HG03095 (cell line): ENCODE measurements at regions not wholly inside any gene's neighbourhood (a gene's known extent, or its start where the extent isn't known, plus 50 kb on each side); places are given as distances from the start of the nearest gene placed in this dataset.

ENCODE experiments used
- ATAC-seq: cut with Tn5 transposase; IDR thresholded peaks from one replicate; pipeline ENCODE4 v1.9.1; 2021; ENCODE audit warnings: moderate library complexity; ENCODE audit not compliant: unreplicated experiment

DNA sequence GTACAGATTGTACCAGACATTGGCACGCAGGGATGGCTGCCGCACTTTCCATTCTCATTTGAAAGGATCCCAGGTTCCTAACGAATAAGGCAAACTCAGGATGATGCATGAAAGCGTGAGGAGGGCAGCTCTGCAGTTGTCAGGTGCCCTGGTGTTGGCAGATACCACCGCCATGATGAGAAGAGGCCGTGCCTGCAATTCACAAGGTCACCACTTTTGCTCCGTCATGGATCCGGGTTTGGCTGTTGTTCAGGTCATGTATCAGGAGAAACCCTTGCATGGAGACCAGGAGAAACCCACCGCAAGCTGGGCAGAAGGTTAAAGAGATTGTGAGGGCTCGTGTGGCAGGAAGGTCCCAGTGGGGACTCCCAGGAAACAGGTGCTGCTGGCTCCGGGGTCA lies 233.2 kb downstream of the KLF6 start:
- ATAC-seq, result no peak

DNA sequence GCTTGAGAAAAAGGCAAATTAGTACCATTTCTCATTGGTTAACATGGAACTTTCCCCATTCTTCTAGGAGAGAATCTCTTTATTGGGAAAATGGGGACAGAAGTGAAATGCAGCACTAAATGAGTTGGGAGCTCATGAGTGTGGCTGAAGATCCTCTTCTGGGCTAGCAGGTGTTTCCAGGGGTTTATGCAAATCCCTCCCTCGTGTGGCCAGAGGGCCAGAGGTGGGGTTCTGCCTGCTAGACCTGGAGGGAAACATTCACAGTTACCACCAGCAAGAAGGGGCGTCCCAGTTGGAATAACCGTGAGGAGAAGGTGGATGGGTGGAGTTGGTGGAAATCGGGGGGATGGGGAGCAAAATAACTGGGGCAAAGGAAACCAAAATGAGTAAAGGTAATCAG lies 235.9 kb downstream of the KLF6 start:
- ATAC-seq, result no peak

DNA sequence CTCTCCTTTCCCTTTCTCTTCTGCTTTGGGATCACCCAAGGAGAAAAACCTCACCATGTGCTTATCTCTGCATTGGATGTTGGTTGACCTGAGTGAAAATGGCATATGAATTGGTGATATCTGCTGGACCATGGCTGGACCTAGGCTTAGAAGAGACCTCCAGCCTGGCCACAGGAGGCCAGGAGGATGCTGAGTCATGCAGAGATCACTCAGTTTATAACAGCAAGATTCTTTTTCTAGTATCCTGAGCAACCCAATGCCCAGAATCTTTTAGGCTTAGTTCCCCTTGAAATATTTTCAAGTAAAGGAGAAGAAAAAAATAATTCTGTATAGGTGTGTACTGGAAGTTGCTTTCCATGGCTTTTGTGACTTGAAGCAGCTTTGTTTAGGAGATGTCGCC lies 236.3 kb downstream of the KLF6 start:
- ATAC-seq, result no peak

DNA sequence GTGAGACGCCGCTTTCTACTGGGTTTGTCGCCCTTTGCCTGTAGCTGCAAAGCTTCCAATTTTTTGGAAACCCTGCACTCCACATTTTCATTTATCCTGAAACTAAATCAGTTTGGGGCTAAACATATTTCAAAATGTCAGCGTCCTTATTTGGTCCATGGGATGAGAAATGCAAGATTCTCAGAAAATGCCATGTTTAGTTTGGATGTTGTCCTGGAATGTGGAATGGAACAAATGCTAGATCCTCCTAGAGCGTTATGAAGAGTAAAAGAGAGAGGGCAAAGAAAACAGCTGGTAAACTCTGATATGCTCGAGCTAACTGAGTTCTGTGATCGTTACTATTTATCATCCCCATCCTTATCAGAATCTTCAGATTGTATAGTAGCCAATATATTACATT lies 236.9 kb downstream of the KLF6 start:
- ATAC-seq, result no peak

DNA sequence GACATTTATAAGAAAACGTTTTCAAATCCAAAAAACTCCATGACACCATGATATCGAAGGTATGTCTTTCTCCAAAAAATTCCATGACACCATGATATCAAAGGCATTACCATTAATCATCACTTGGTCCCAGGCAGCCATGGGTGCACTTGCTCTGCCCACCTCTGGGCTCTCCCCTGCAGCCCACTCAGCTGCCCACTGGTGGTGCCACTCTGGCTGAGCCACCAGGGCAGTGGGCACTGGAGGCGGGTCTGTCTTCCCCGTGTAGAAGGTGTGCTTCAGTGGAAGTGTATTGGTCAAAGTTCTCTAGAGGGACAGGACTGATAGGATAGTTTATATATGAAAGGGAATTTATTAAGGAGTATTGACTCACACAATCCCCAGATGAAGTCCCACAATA lies 240.4 kb downstream of the KLF6 start:
- no peak for ATAC-seq

DNA sequence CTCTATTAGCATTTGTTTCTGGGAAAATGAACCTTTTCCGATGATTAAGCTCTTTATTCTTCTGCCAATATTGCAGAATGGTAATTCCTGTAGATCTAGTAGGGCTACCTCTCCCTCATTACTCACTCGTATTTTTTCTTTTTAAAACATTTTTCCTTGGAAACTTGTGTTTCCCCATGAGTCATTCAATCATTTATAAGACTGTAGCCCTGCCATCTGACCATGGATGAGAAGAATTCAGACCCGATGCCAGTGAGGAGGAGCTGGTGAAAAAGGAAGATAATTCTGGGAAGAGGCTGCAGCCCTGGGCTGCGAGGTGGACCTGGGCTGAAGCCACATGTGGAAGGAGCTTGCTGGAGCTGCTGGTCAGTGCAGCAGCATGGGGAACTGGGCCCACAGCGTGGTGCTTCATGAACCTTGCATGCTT lies 242.8 kb downstream of the KLF6 start:
- ATAC-seq, result no peak

DNA sequence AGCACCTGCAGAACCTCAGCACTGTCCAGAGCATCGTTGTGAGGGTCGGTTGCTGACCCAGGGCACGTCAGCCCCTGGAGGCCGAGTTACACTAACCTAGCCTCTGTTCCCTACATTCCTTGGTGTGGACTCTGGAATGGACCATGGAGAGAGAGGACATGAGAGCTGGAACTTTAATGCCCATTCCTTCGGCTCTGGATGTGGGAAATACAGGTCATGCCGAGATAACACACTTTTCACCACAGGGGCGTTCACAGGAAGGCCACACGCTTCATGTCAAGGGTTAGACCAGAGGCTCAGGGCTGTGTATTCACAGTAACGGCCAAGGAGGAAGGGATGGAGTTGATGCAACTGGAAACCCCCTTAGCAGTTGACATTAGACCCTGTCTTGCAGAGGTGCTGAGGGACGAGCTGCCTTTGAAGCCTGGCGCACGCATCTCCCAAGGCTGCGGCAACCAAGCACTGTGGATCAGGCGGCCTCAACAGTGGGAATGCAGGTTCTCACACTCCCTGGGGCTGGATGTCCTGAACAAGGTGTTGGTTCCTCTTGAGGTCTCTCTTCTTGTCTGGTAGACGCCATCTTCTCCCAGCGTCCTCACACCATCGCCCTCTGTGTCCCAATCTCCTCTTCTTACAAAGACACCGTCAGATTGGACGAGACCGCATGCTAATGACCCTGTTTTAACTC lies 245.2 kb downstream of the KLF6 start:
- no peak for ATAC-seq

DNA sequence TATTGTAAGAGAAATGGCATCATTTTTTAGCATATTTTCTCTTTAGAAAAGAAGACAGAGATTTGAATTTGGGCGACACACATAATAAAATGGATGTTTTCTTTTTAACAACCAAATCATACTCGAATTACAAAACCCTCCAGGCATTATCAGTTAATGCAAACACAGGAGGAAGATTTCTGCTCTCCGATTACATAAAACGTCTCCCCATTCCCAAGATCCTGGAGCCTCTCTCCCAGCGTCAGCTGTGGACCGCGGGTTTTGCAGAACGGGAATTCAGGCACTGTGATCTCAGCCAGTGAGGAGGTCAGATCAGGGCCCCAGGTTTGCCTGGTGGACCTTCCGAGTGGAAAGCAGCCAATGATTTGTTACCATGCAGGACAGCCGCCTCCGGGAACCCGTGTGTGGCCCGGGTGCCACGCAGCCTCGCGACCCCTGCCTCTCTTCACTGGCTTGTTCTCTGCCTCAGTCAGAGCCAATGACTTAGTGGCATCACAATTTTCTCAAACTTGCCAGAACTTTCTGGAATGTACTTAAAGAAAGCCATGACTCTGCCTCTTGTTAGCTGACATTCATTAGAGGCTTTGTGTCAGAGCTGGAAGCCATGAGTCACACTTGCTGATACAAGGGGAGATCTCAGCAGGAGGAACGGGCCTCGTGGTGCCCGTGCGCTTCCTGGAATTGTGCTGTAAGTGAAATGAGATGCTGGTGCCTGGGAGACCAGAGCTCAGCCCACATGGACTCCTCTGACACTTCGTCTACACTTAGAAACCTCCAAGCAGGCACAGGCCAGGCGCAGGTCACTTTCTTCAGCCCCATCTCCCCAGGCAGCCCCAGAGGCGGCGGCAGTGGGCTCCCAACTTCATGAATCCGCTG lies 246.1 kb downstream of the KLF6 start:
- ATAC-seq, result no peak

DNA sequence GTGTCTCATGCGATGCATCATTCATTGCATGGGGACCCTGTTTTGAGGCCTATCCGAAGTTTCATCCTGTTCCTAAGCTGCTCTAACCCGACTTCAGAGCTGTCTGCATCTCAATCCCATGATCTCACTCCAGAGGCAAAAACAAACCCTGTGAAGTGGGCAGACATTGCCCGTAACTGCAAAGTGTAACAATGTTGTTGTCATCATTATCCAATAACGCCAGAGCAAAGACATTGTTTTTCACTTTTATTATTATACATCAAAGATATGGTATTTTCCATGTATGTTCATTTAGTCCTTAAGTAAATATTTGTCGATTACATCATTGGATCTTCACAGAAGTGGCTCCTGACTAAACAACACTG lies 246.7 kb downstream of the KLF6 start:
- ATAC-seq, result no peak

DNA sequence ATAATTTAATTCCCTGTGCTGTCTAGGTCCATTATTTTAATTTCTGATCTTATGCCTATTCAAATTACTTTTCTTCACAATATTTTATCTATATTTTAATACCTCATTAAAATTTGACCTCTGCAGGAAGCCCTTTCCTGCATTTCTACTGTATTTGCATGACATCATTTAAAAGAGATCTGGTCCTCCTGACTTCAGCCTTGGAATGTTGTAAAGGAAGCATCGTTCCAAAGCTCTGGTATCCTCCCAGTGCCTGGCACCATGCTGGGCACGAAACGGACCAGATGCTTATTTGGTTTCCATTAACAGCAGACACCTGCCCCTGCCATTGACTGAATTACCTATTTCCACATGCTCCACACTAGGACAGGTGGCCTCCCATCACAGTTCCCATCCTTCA lies 247.5 kb downstream of the KLF6 start:
- ATAC-seq, result no peak

DNA sequence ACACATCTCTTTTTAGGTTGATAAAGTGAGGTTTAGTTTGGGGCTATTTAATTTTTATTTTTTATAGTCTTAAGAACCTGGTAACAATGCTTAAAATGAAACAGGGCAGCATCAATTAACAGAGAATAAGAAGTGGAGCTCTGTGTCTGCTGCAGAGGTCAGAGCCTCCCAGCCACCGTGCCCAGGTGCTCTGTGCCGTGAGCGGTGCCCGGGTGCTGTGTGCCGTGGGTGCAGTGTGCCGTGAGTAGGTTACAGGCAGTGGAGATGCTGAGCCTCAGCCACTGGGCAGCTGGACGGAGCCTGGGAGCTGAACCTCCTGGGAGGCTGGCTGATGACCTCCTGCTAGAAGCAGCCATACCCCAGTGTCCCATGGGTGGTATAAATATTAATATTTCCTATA lies 250.0 kb downstream of the KLF6 start:
- no peak for ATAC-seq

DNA sequence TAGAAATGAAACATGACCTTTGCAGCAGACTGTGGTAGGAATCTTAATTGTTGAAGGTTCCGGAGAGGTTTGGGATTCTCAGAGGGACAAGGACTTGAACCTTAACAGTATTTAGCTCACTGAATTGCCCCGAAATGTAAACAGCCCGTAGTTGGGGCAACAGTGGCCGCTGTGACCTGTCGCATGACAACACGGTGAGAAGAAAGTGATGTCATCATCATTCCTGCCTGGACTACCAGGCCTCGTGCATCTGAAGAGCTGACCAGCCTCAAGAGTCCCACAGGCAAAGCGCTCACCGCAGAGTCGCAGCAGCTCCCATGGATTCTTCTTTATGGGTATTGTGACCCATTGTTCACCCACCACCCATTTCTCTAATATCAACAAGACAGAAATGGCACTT lies 250.6 kb downstream of the KLF6 start:
- ATAC-seq, result no peak

DNA sequence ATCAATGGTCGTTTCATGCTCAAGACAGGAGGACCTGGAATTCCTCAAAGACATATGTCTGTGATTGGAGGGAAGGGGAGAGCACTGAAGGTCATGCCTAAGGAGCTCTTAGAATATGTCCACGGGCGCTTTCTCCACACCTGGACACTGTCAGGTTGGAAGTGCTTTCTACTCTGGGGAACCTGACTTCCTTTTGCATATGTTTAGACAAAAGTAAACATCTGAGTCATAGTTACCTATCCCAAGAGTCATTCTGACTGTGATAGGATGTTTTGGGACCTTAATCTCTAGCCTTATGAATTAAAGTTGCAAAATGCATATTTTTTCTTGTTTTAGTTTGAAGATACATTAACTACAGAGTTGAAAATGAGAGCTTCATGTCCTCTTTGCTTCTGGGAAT lies 251.7 kb downstream of the KLF6 start:
- ATAC-seq, result no peak

DNA sequence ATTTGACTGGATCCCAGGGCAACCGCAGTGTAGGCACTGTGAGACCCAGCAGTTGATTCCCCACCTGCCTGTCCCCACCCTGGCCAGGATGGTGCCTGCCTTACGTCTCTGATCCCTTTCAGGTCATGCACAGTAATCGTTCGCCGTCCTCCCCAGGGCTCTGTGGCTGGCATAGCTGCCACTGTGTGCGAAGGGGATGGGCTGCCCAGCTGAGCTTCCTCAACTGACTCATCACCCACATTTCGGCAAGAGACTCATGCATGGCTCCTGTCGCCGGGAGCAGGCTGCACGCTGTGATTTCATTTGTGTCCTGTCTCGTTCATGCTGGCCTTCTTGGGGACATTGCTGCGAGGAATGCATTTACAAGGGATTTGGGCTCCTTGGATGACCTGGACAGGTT lies 252.4 kb downstream of the KLF6 start:
- ATAC-seq, result no peak

DNA sequence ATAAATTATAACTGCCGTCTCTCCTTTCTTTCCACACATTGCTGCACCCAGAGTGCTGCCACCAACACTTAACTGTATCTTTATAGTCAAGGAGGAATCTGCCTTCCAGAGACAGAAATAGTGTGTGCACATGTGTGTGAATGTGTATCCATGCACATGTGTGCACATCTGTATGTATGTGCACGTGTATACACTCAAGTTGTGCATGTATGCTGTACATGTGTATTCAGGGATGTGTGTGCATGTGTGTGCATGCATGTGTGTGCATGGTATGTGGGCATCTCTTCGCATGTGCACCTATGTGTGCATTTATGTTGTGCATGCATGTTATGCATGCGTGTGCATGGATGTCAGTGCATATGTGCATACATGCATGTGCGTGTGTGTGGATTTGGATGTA lies 253.3 kb downstream of the KLF6 start:
- ATAC-seq, result no peak

DNA sequence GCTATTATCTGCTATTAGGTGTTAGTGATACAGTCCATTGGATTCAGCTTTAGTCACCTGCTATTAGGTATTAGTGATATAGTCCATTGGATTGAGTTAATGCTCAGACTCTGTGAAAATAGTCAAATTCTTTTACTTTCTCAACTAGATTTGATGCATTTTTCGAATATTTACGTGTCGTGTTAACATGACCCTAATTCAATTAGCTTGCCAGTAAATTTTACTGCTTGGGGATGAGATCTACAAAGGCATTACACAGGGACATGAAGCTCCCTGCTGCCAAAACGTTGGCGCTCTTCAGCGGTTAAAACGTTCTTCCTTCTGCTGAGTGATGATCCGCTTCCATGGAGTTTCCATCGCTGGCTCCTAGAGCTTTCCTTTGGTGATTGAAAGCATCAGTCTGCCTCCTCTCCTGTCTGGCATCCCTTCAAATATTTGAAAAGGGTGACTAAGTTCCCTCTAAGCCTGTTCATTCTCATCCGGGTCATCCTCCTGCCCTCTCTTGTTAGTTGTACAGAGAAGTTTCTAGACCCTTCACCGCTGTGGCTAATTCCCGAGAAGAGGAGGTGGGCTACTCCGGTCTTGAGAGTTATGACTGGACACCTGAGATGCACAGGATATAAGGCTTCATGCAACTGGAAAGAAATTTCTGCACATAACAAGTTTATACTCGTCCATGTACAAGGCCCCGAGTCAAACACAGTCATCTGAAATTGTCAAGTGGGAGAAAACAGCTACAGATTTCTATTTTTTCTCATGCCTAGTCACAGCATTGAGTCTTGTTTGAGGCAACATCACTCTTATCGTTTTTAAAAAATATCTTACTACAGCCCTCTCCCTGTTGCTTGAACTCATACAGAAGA lies 254.0 kb downstream of the KLF6 start:
- ATAC-seq, result no peak

DNA sequence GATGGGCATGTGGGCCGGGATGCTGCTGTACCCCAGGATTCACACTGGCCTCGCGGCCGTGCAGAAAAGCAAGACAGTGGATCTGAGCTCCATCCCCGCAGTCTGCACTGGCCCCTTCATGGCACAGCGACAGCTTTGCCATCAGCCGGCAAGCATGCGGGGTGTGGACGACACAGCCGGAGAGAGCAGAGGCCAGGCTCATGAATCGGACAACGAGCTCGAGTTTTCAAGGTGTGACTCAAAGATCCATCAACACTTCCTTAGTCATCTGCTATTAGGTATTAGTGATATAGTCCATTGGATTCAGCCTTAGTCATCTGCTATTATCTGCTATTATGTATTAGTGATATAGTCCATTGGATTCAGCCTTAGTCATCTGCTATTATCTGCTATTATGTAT lies 254.7 kb downstream of the KLF6 start:
- ATAC-seq, result no peak

DNA sequence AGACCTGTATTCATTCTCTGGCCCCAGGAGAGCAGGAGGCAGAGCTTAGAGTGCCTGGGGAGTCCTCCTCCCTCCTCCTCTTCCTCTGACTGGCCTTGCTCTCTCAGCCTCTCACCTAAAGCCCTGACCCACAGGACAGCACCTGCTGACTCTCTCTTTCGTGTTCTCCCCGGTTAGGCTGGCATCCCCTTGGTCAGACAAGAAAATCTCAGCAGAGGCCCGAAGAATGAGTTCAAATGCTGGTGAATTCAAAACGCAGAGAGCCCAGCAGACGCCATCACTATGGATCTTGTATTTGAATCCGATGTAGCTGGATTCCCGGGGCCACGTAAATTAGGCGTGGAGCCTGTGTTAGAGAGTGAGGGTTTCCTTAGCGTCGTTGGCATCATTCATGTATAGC lies 255.3 kb downstream of the KLF6 start:
- no peak for ATAC-seq

DNA sequence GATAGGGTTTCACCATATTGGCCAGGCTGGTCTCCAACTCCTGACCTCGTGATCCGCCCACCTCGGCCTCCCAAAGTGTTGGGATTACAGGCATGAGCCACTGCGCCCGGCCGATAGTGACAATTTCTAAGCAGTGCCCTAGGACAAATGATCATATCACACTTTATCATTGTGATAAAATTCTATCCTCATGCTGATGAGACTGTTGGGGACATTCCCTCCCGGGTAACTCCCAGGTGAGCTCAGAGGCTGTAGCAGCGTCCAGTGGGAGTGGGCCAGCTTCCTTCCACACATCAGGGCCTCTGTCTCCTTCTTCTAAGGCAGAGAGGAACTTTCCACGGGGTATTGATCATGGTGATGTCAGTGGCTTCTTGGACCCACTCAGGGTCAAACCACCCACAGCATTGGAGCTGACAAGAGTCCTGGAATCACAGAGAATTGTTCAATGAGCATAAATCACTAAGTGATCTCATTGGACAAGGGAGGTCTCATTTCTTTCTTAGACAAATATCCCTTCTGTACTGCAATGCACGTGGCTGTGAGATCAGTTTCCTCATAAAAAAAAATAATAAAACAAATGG lies 256.1 kb downstream of the KLF6 start:
- no peak for ATAC-seq

DNA sequence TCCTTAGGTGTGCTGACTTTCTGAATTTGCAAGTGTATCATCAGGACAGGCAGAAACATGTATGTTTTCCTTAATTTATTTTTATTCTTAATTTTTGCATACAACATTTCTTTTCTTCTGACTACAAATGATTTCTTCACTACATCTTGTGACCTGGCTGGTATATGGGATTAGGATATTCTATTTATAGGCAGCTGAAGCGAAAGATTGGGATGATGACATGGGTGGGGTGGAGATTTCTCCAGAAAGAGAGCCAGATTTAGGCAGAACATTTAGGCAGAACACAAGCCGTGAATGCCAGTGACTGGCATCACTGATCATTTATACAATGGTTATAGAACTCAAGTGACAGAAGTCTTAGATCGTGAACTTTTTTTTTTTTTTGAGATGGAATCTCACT lies 256.7 kb downstream of the KLF6 start:
- no peak for ATAC-seq

DNA sequence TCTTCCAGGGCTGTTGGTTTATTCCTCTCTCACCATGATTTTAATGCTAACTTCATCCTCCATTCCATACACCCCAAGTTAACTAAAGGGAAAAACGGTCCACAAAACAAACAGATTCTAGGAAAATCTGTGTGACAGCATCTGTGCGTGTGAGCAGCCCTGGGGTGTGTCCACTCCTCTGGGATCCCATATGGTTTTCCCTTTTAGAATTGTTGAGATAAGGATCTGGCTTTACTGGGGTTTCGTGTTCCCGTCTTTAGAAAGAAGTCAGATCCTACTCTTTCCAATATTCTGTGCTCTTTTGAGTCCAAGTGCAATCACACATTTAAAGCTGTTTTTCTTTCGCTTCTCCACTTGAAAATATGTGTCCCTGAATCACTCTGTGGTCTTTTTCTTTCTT lies 257.1 kb downstream of the KLF6 start:
- no peak for ATAC-seq
